HG02642 (cell line): ENCODE measurements at regions not wholly inside any gene's neighbourhood (a gene's known extent, or its start where the extent isn't known, plus 50 kb on each side); places are given as distances from the start of the nearest gene placed in this dataset.
"Not testable (repeated sequence)": the region's sequence is repeated elsewhere in the genome, so short reads cannot be mapped to it uniquely, and the experiment has no call there.

Experiments used
- ATAC-seq: cut with Tn5 transposase; IDR thresholded peaks from one replicate; pipeline ENCODE4 v1.9.1; 2021; ENCODE audit warnings: mild to moderate bottlenecking; ENCODE audit not compliant: unreplicated experiment, poor library complexity

GRCh38 chrX:121802881-121803412 is 755.5 kb downstream of the GLUD2 start:
- no peak for ATAC-seq

DNA sequence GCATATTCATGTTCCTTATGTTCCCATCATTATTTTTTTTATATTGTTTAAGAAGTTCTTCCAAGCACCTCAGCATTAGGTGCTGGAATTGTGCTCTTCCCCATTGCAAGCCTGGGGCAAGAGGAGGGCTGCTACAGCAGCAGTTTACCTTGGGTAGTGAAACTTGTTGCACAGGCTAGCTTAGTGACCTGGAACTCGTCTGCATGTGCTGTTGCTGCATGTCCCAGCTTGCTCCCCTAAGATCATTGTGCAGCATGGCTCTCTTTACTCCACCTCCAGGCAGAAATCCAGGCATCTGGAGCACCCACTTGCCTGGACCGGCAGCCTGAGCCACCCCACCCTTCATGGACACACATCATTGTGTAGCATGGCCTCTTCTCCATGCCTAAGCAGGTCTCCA is 776.0 kb downstream of the GLUD2 start:
- ATAC-seq: no peak

GRCh38 chrX:121831601-121832000 is 784.2 kb downstream of the GLUD2 start:
- no peak for ATAC-seq

- ATAC-seq: no peak
Measured at GRCh38 chrX:121832446-121832845, 785.0 kb downstream of the GLUD2 start.

DNA sequence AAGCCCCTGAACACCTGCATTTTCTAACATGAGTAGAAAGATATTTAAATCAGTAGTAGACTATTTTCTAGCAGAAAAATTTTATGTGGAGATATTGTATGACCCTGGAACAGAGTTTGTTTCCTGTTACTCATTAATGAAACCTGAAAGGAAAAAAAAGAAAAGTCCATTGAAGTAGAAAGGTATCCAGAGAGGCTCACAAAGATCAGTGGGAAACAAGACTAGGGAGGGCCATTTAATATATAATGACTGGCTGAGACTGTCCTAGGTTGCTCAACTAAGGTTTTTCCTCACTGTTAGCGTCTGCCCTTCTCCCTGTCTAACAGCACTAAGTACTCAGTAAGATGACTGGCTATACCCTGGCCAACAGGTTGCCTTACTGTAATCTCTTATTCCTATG is 788.6 kb downstream of the GLUD2 start:
- ATAC-seq: no peak

DNA sequence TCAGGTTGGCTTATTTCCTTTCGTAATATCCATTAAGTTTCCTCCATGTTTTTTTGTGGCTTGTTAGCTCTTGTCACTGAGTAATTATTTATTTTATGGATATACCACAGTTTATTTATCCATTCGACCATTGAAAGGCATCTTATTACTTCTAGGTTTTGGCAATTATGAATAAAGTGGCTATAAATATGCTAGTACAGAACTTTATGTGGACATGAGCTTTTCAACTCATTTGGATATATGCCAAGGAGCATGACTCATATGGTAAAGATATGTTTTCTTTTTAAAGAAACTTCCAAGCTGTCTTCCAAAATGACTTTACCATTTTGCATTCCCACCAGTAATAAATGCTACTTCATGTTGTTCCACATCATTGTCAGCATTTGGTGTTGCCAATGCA is 803.6 kb downstream of the GLUD2 start:
- no peak for ATAC-seq

DNA sequence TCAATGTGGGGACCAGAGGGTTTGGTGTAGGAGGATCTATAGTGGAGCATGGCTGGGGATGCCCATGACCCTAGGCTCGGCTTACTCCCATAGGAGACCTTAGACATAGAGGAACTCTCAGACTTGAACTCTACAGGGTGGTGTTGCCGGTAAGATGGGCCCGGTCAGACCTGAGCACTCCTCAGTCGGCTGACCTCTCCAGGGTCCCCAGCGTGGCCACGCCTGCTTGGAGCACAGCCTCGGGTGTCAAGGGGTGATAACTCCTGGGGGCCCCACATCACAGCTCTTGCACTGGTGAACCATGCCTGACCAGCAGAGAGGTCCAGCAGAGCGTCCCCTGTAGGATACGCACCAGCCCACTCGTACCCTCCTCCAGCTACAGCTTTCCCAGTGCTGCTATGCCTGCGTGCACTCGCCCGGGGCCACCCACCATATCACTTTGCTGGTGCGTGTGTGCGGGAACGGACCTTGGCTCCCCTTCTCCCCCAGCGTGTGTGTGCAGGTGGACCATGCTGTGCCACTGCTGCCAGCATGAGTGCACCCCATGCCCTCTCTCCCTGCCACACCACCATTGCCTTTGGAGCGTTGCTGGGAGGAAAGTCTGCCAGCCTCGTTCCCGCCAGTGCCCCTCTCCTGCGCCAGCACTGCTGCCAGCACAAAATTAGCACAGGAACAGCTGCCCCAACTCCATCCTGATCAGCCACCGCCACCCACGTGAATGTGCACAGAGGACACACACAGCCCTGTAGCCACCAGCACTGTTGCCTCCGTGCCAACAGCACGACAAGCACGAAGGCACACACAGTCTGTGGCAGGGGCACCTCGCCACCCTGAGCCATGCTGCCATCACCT is 806.6 kb downstream of the GLUD2 start:
- ATAC-seq: no peak

DNA sequence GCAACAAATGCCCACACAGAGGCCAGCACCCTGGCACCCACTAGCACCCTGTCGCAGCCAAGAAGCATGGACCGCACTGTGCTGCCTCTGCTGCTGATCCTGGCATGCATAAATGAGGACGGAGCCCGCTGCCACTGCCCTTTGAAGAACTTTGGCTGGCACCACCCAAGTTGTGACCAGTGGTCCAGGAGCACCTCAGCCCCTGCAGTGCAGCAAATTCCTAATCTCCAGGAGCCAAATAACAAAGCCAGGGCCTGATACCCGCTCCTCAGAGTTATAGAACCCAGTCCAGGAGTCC is 807.2 kb downstream of the GLUD2 start:
- ATAC-seq: no peak

DNA sequence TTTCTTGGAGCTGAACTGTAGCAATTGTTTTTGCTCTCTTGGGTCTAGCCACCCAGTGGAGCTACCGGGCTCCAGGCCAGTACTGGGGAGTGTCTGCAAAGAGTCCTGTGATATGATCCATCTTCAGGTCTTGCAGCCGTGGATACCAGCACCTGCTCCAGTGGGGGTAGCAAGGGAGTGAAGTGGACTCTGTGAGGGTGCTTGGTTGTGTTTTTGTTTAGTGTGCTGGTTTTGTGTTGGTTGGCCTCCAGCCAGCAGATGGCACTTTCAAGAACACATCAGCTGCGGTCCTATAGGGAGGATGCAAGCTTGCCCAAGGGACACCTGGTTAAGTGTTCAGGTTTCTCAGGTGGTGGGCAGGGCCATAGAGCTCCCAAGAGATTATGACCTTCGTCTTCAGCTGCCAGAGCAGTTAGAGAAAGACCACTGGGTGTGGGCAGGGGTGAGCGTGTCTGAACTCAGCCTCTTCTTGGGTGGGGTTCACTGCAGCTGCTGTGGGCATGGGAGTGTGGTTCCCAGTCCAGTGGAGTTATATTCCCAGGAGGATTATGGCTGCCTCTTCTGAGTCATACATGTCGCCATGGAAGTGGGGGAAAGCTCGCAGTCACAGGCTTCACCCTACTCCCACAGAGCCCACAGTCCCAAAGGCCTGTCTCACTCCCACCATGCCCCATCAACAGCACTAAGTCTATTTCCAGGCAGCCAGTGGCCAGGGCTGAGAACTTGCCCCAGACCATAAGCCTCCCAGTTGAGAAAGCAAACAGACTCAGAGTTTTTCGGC is 811.6 kb downstream of the GLUD2 start:
- no peak for ATAC-seq

DNA sequence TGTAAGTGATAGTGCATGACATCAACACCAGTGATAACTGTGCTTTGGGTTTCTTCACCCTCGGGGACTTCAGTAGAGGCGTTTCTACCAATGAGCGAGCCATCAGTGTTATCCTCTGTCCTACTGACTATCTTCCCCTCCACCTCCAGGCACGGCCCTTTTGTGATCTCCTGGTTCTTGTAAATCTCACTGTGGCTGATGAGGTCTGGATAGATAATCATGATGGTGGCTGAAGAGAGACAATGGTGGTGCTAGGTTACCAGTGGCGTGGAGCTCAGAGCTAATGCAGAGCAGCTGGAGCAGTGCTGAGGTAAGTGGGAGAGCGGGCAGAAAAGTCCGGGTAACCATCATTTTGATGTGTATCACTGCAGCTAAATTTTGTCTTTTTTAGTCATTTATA is 816.6 kb downstream of the GLUD2 start:
- no peak for ATAC-seq

DNA sequence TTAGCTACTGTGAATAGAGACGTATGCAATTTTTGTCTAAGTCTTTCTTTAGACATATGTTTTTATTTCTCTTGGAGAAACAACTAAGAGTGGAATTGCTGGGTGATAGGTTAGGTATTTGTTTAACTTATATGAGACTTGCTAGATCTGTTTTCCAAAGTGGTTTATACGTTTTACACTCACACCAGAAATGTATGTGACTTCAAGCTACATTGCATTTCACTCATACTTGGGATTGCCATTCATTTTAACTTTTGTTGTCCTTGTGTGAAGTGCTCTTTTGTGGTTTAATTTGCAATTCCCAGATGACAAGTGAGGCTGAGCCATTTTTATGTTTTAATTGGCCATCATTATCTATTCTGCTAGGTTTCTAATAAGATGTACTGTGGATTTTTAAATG is 817.2 kb downstream of the GLUD2 start:
- no peak for ATAC-seq

GRCh38 chrX:121869876-121870477 is 822.6 kb downstream of the GLUD2 start:
- no peak for ATAC-seq

DNA sequence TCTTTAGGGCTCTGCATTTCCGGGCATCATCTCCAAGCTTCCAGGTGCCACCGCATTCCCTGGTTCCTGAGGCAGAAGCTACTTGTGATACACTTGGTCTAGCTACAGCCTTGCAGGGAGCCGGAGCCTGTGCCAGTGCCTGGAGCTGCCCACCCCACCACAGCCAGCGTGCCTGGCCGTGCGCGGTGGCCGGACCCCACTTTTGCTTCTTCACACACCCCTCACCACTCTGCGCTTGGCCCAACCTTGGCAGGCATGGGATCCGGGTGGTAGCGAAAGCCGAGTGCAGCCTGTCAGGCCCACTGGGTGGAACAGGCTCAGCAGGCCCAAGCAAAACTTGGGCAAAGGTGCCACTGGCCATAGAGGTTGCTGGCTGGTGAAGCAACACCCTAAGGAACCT is 823.7 kb downstream of the GLUD2 start:
- ATAC-seq: no peak

- no peak for ATAC-seq
Measured at GRCh38 chrX:121876305-121876704, 828.9 kb downstream of the GLUD2 start.

DNA sequence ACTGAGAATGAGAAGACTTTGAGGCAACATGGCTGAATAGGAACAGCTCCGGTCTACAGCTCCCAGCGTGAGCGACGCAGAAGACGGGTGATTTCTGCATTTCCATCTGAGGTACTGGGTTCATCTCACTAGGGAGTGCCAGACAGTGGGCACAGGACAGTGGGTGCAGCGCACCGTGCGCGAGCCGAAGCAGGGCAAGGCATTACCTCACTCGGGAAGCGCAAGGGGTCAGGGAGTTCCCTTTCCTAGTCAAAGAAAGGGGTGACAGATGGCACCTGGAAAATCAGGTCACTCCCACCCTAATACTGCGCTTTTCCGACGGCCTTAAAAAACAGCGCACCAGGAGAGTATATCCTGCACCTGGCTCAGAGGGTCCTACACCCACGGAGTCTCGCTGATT is 829.9 kb downstream of the GLUD2 start:
- ATAC-seq: not testable (repeated sequence)

DNA sequence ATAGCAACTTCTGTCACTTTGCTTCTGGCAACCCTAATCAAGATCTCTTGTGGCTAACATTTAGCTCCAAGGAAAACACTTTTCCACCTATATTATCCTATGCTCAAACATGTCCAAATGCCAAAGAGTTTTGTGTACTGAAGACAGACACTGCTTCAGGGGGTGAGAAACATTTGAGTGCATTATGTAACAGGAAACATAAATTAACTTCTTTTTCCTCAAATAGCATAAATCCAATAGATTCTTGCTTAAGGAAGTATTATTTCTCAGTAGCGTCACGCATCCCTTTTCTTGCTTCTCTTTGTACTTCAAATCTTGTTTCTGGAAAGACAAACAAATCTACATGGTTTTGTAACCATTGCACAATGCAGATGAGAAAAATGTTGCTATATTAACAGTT is 839.1 kb downstream of the GLUD2 start:
- ATAC-seq: no peak

- no peak for ATAC-seq
Measured at GRCh38 chrX:121894756-121895155, 847.3 kb downstream of the GLUD2 start.

DNA sequence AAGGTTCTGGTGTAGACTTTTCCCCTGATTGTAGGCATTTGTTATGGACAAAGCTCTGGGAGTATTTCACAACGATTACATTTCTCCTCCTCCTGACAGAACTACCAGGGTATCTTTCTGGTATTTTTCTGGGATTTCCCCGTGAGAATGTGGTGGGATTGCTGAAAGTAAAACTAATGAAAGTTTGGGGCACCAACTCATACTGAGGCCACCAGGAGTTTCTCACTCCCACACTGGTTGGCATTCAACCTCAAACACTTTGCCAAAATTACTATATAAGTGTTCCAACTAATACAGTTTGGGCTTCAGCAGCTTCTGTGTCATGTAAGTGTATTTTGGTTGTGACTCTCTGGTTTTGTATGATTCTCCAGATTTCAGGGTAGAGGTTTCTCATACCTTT is 855.1 kb downstream of the GLUD2 start:
- no peak for ATAC-seq

GRCh38 chrX:121903961-121904360 is 856.6 kb downstream of the GLUD2 start:
- ATAC-seq: no peak

- no peak for ATAC-seq
Measured at GRCh38 chrX:121921258-121921657, 873.8 kb downstream of the GLUD2 start.

DNA sequence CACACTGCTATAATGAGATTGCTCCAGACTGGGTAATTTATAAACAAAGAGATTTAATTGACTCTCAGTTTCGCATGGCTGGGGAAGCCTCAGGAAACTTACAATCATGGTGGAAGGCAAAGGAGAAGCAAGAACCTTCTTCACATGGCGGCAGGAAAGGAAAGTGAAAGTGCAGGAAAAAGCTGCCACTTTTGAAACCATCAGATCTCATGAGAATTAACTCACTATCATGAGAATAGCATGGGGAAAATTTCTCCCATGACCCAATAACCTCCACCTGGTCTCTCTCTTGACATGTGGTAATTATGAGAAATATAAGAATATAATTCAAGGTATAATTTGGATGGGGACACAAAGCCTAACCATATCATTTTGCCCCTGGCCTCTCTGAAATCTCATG is 884.2 kb downstream of the GLUD2 start:
- no peak for ATAC-seq
